ENCODE measurements at regions not wholly inside any gene's neighbourhood (a gene's known extent, or its start where the extent isn't known, plus 50 kb on each side); places are given as distances from the start of the nearest gene placed in this dataset.

- TF ChIP-seq CTCF (IDR thresholded peaks at IDR 0.05): no peak
- TF ChIP-seq GABPA (IDR thresholded peaks at IDR 0.05; ENCODE audit: low read depth): no peak
- TF ChIP-seq EZH2phosphoT487 (IDR thresholded peaks at IDR 0.05; ENCODE audit: borderline replicate concordance, low read depth): no peak
- no peak for TF ChIP-seq REST (IDR thresholded peaks at IDR 0.05; ENCODE audit: low read depth, low read length)
- no peak for TF ChIP-seq POLR2AphosphoS5 (IDR thresholded peaks at IDR 0.05; ENCODE audit: low read depth, low read length)
- TF ChIP-seq USF2 (IDR thresholded peaks at IDR 0.05; ENCODE audit: borderline replicate concordance, low read depth, low read length): no peak
Observed at GRCh38 chr1:118484893-118485292, 299.9 kb upstream of the SPAG17 start.

Measured in SK-N-SH (cell line).